ENCODE measurements at regions not wholly inside any gene's neighbourhood (a gene's known extent, or its start where the extent isn't known, plus 50 kb on each side); places are given as distances from the start of the nearest gene placed in this dataset.

DNA sequence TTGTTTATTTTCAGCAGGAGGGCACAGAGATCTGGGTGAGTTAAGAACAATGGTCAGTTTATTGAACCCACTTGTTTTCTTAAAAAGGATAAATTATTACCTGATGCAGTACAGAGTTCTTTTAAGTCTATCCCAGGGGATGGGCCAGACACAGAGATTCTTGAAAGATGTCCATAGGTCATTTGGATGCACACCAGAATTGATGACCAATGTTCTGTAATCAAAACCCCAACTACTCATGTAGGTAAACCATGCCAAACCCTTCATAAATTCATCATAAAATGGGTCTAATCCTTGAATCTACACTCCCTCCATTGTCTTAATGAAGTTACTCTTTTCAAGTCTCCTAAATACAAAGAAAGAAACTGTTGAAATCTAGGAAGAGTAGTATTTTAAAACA, 273.0 kb upstream of the COL8A1 start:
- no peaks in the 10 kb centered on the region for H3K36me3 ChIP-seq (ENCODE audit: low read length)
- H2AFZ ChIP-seq (ENCODE audit: low read depth, low read length, severe bottlenecking), result no peak overlapping the region
- no peaks in the 10 kb centered on the region for H3K27me3 ChIP-seq (ENCODE audit: low read length)
- H4K20me1 ChIP-seq (ENCODE audit: low read depth, low read length), result no peaks in the 10 kb centered on the region
- TF ChIP-seq EZH2phosphoT487 (conservative IDR thresholded peaks at IDR 0.05; ENCODE audit: low read length), result no peak
- H3K4me3 ChIP-seq (ENCODE audit: insufficient read depth, low read length, poor library complexity, severe bottlenecking), result no peak overlapping the region
- H3K9ac ChIP-seq (ENCODE audit: low read length), result no peak overlapping the region
- no peaks in the 10 kb centered on the region for H3F3A ChIP-seq (ENCODE audit: insufficient read depth)
- no peak overlapping the region for H3K27ac ChIP-seq (ENCODE audit: low read depth, low read length)
- H3K9me2 ChIP-seq (replicated peaks; ENCODE audit: insufficient read depth, low read length), result no peaks in the 10 kb centered on the region
- H3K9me3 ChIP-seq (ENCODE audit: insufficient read depth, low read length), result no peaks in the 10 kb centered on the region
- no peaks in the 10 kb centered on the region for H3K79me2 ChIP-seq (ENCODE audit: insufficient read depth, low read length)
- no peak overlapping the region for H3K4me2 ChIP-seq (ENCODE audit: low read depth, low read length, poor library complexity, severe bottlenecking)

DNA sequence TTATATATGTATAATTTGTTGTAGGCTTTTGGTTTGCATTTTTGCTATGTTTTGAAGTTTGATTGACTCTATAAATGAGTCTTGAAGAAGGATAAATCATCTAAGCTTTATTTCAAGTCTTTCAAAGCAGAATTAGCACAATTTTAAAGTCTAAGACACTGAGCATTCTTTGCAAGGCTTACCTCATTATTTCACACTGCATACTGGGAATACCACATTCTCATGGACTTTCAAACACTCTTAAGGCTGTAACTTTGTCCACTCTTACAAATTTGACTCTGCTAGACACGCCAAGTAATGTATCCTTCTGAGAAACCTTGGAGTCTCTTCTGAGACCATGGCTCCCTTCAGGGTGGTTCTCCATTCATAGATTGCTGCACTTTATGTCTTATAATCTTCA, 281.3 kb upstream of the COL8A1 start:
- H3K36me3 ChIP-seq (ENCODE audit: low read length), result no peaks in the 10 kb centered on the region
- H3K9ac ChIP-seq (ENCODE audit: low read length), result no peak overlapping the region
- H3K4me3 ChIP-seq (ENCODE audit: insufficient read depth, low read length, poor library complexity, severe bottlenecking), result no peak overlapping the region
- no peaks in the 10 kb centered on the region for H3K9me2 ChIP-seq (replicated peaks; ENCODE audit: insufficient read depth, low read length)
- no peak overlapping the region for H3K4me2 ChIP-seq (ENCODE audit: low read depth, low read length, poor library complexity, severe bottlenecking)
- H3K79me2 ChIP-seq (ENCODE audit: insufficient read depth, low read length), result no peaks in the 10 kb centered on the region
- H3K9me3 ChIP-seq (ENCODE audit: insufficient read depth, low read length), result no peaks in the 10 kb centered on the region
- H2AFZ ChIP-seq (ENCODE audit: low read depth, low read length, severe bottlenecking), result no peak overlapping the region
- H4K20me1 ChIP-seq (ENCODE audit: low read depth, low read length), result no peaks in the 10 kb centered on the region
- H3K27me3 ChIP-seq (ENCODE audit: low read length), result no peaks in the 10 kb centered on the region
- no peak for TF ChIP-seq EZH2phosphoT487 (conservative IDR thresholded peaks at IDR 0.05; ENCODE audit: low read length)
- TF ChIP-seq, protein P1, sequence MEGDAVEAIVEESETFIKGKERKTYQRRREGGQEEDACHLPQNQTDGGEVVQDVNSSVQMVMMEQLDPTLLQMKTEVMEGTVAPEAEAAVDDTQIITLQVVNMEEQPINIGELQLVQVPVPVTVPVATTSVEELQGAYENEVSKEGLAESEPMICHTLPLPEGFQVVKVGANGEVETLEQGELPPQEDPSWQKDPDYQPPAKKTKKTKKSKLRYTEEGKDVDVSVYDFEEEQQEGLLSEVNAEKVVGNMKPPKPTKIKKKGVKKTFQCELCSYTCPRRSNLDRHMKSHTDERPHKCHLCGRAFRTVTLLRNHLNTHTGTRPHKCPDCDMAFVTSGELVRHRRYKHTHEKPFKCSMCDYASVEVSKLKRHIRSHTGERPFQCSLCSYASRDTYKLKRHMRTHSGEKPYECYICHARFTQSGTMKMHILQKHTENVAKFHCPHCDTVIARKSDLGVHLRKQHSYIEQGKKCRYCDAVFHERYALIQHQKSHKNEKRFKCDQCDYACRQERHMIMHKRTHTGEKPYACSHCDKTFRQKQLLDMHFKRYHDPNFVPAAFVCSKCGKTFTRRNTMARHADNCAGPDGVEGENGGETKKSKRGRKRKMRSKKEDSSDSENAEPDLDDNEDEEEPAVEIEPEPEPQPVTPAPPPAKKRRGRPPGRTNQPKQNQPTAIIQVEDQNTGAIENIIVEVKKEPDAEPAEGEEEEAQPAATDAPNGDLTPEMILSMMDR (IDR thresholded peaks at IDR 0.05; ENCODE audit: insufficient read depth, low read length, poor library complexity, severe bottlenecking), result no peak
- H3F3A ChIP-seq (ENCODE audit: insufficient read depth), result no peaks in the 10 kb centered on the region
- H3K27ac ChIP-seq (ENCODE audit: low read depth, low read length), result no peak overlapping the region

DNA sequence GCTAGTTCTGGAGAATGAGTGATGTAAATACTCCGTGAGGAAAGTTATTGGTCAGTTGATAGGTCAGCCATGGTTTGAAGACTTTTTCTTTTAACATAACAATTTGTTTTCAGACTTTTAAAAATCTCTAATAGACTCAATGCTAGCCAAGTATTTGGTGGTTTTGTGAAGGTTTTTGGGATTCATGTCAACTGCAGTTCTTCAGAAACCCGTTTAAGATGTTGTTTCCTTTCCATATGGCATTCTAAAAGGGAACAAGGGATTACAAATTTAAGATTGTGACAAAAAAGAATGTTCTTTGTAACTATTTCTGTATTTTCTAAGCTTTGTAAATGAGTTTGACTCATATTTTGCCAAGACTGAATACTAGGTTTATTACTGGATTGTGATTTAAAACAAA, 281.7 kb upstream of the COL8A1 start:
- H3K36me3 ChIP-seq (ENCODE audit: low read length), result no peaks in the 10 kb centered on the region
- no peaks in the 10 kb centered on the region for H3K9me3 ChIP-seq (ENCODE audit: insufficient read depth, low read length)
- TF ChIP-seq EZH2phosphoT487 (conservative IDR thresholded peaks at IDR 0.05; ENCODE audit: low read length), result no peak
- TF ChIP-seq, protein P1 (IDR thresholded peaks at IDR 0.05; ENCODE audit: insufficient read depth, low read length, poor library complexity, severe bottlenecking), result no peak
- H3K4me2 ChIP-seq (ENCODE audit: low read depth, low read length, poor library complexity, severe bottlenecking), result no peak overlapping the region
- H3F3A ChIP-seq (ENCODE audit: insufficient read depth), result no peaks in the 10 kb centered on the region
- H4K20me1 ChIP-seq (ENCODE audit: low read depth, low read length), result no peaks in the 10 kb centered on the region
- H3K9me2 ChIP-seq (replicated peaks; ENCODE audit: insufficient read depth, low read length), result no peaks in the 10 kb centered on the region
- H3K9ac ChIP-seq (ENCODE audit: low read length), result no peak overlapping the region
- no peak overlapping the region for H3K4me3 ChIP-seq (ENCODE audit: insufficient read depth, low read length, poor library complexity, severe bottlenecking)
- H3K79me2 ChIP-seq (ENCODE audit: insufficient read depth, low read length), result no peaks in the 10 kb centered on the region
- H2AFZ ChIP-seq (ENCODE audit: low read depth, low read length, severe bottlenecking), result no peak overlapping the region
- H3K27me3 ChIP-seq (ENCODE audit: low read length), result no peaks in the 10 kb centered on the region
- H3K27ac ChIP-seq (ENCODE audit: low read depth, low read length), result no peak overlapping the region

DNA sequence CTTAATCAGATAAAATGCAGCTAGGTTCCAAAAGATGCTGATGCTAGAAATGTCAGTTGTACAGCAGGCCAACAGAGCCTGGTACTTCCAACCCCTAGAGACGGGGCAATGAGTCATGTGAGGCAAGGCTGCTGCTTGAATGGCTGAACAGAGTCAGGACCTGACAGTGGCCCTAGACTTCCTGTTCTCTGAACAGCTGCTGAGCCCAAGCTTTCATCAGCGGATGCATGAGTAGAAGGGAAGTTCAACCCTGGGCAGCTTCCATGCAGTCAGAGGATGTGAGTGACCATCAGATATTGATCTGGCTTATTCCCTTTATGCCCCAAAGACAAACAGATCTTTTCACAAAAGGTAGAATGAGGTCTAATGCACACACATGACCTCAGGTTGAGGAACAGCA, 282.9 kb upstream of the COL8A1 start:
- Histone ChIP-seq H3K36me3 (ENCODE audit: low read length) (no peaks in the 10 kb centered on the region), H3F3A (ENCODE audit: insufficient read depth) (no peaks in the 10 kb centered on the region), H3K79me2 (ENCODE audit: insufficient read depth, low read length) (no peaks in the 10 kb centered on the region), H3K27me3 (ENCODE audit: low read length) (no peaks in the 10 kb centered on the region), H3K9me3 (ENCODE audit: insufficient read depth, low read length) (no peaks in the 10 kb centered on the region), H3K27ac (ENCODE audit: low read depth, low read length) (no peak overlapping the region), H2AFZ (ENCODE audit: low read depth, low read length, severe bottlenecking) (no peak overlapping the region), H3K4me3 (ENCODE audit: insufficient read depth, low read length, poor library complexity, severe bottlenecking) (no peak overlapping the region), H3K9me2 (replicated peaks; ENCODE audit: insufficient read depth, low read length) (no peaks in the 10 kb centered on the region), H4K20me1 (ENCODE audit: low read depth, low read length) (no peaks in the 10 kb centered on the region), H3K9ac (ENCODE audit: low read length) (no peak overlapping the region), H3K4me2 (ENCODE audit: low read depth, low read length, poor library complexity, severe bottlenecking) (no peak overlapping the region)
- TF ChIP-seq, protein P1 (IDR thresholded peaks at IDR 0.05; ENCODE audit: insufficient read depth, low read length, poor library complexity, severe bottlenecking), result no peak
- TF ChIP-seq EZH2phosphoT487 (conservative IDR thresholded peaks at IDR 0.05; ENCODE audit: low read length), result no peak

Data from SU-DHL-6 (cell line).